Parathyroid adenoma (tissue), 2 donors: ENCODE measurements at regions not wholly inside any gene's neighbourhood (a gene's known extent, or its start where the extent isn't known, plus 50 kb on each side); places are given as distances from the start of the nearest gene placed in this dataset.

Experiments used
- H2AFZ ChIP-seq: fragments of 300-600 bp; sonication (generic); one replicate; pipeline ENCODE4 v1.7.0; 2017; ENCODE audit warnings: antibody characterized with exemption, mild to moderate bottlenecking
- H3K27ac ChIP-seq: fragments of 300-600 bp; sonication (generic); one replicate; pipeline ENCODE4 v1.7.0; 2017
- H3K27me3 ChIP-seq: fragments of 300-600 bp; sonication (generic); one replicate; pipeline ENCODE4 v1.7.0; 2017; ENCODE audit warnings: low read length; ENCODE audit not compliant: control insufficient read depth, insufficient read depth
- H3K36me3 ChIP-seq: fragments of 300-600 bp; sonication (generic); one replicate; pipeline ENCODE4 v1.7.0; 2017; ENCODE audit warnings: low read length; ENCODE audit not compliant: control insufficient read depth, insufficient read depth
- H3K4me1 ChIP-seq: fragments of 300-600 bp; sonication (generic); one replicate; pipeline ENCODE4 v1.7.0; 2017; ENCODE audit warnings: control low read depth
- H3K4me2 ChIP-seq: fragments of 300-600 bp; sonication (generic); one replicate; pipeline ENCODE4 v1.7.0; 2017; ENCODE audit warnings: low read length
- H3K4me3 ChIP-seq: fragments of 300-600 bp; sonication (generic); one replicate; pipeline ENCODE4 v1.7.0; 2017; ENCODE audit warnings: low read depth, low read length
- H3K79me2 ChIP-seq: fragments of 300-600 bp; sonication (generic); one replicate; pipeline ENCODE4 v1.7.0; 2017; ENCODE audit warnings: control low read depth
- H3K9ac ChIP-seq: fragments of 300-600 bp; sonication (generic); one replicate; pipeline ENCODE4 v1.7.0; 2017; ENCODE audit warnings: mild to moderate bottlenecking
- H3K9me3 ChIP-seq: fragments of 300-600 bp; sonication (generic); one replicate; pipeline ENCODE4 v1.7.0; 2017; ENCODE audit warnings: low read length; ENCODE audit not compliant: control insufficient read depth
- CTCF ChIP-seq: fragments of 300-600 bp; sonication (generic); IDR thresholded peaks from one replicate; pipeline ENCODE4 v1.7.0; 2017; ENCODE audit warnings: antibody characterized with exemption, mild to moderate bottlenecking
- donor health status: primary hyperparathyroidism.

GRCh38 chr20:58113716-58114115, 114.7 kb downstream of the ANKRD60 start:
- Histone ChIP-seq H2AFZ (no peak overlapping the region), H3K9ac (no peak overlapping the region)

GRCh38 chr20:58112017-58112781, 116.3 kb downstream of the ANKRD60 start:
- no peak overlapping the region for H3K4me2 ChIP-seq
- H3K9ac ChIP-seq: no peak overlapping the region
- no peaks in the 10 kb centered on the region for H3K4me1 ChIP-seq
- no peaks in the 10 kb centered on the region for H3K36me3 ChIP-seq
- H2AFZ ChIP-seq: no peak overlapping the region
- no peaks in the 10 kb centered on the region for H3K27me3 ChIP-seq
- no peaks in the 10 kb centered on the region for H3K79me2 ChIP-seq
- no peaks in the 10 kb centered on the region for H3K9me3 ChIP-seq
- H3K27ac ChIP-seq: no peak overlapping the region
- no peak for TF ChIP-seq CTCF
- H3K4me3 ChIP-seq: no peak overlapping the region

More at GRCh38 chr20:58113716-58114115, 114.7 kb downstream of the ANKRD60 start:
- Histone ChIP-seq H3K27me3 (no peaks in the 10 kb centered on the region), H3K9me3 (no peaks in the 10 kb centered on the region), H3K4me2 (no peak overlapping the region), H3K4me3 (no peak overlapping the region), H3K79me2 (no peaks in the 10 kb centered on the region), H3K36me3 (no peaks in the 10 kb centered on the region), H3K4me1 (no peaks in the 10 kb centered on the region), H3K27ac (no peak overlapping the region)
- TF ChIP-seq CTCF: no peak

GRCh38 chr20:58111310-58112016, 117.0 kb downstream of the ANKRD60 start:
- no peak overlapping the region for H3K4me3 ChIP-seq
- TF ChIP-seq CTCF: no peak
- H3K9me3 ChIP-seq: no peaks in the 10 kb centered on the region
- no peak overlapping the region for H2AFZ ChIP-seq
- no peak overlapping the region for H3K9ac ChIP-seq
- no peak overlapping the region for H3K27ac ChIP-seq
- H3K4me1 ChIP-seq: no peaks in the 10 kb centered on the region
- H3K79me2 ChIP-seq: no peaks in the 10 kb centered on the region
- H3K36me3 ChIP-seq: no peaks in the 10 kb centered on the region
- H3K4me2 ChIP-seq: no peak overlapping the region
- no peaks in the 10 kb centered on the region for H3K27me3 ChIP-seq

GRCh38 chr20:58109918-58110635, 118.4 kb downstream of the ANKRD60 start:
- H3K4me3 ChIP-seq: no peak overlapping the region
- no peak overlapping the region for H3K27ac ChIP-seq
- no peaks in the 10 kb centered on the region for H3K9me3 ChIP-seq
- no peaks in the 10 kb centered on the region for H3K27me3 ChIP-seq
- no peak overlapping the region for H3K9ac ChIP-seq
- no peaks in the 10 kb centered on the region for H3K36me3 ChIP-seq
- no peak overlapping the region for H2AFZ ChIP-seq
- no peak for TF ChIP-seq CTCF
- no peaks in the 10 kb centered on the region for H3K4me1 ChIP-seq
- H3K79me2 ChIP-seq: no peaks in the 10 kb centered on the region
- H3K4me2 ChIP-seq: no peak overlapping the region
